HG03135 (cell line): ENCODE measurements at regions not wholly inside any gene's neighbourhood (a gene's known extent, or its start where the extent isn't known, plus 50 kb on each side); places are given as distances from the start of the nearest gene placed in this dataset.
"Not testable (repeated sequence)": the region's sequence is repeated elsewhere in the genome, so short reads cannot be mapped to it uniquely, and the experiment has no call there.

Experiments used
- ATAC-seq: cut with Tn5 transposase; IDR thresholded peaks from one replicate; pipeline ENCODE4 v1.9.1; 2021; ENCODE audit warnings: mild to moderate bottlenecking, moderate library complexity; ENCODE audit not compliant: unreplicated experiment

DNA sequence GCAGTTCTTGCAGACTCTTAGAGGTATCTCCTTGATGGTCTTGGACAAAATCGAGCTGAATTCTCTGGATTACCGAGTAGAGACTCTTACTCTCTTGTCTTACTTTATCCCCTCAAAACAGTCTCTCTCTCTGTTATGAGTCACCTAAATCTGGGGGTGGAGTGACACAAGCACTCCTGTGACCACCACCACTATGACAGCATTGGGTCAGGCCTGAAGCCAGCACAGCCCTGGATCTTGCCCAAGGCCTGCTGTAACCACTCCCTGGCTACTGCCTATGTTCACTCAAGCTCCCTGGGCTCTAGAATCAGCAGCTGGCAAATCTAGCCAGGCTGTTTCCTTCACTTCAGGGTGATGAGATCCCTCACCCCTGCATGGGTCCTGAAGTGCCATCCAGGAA is 662.5 kb downstream of the LUZP2 start:
- ATAC-seq = no peak

DNA sequence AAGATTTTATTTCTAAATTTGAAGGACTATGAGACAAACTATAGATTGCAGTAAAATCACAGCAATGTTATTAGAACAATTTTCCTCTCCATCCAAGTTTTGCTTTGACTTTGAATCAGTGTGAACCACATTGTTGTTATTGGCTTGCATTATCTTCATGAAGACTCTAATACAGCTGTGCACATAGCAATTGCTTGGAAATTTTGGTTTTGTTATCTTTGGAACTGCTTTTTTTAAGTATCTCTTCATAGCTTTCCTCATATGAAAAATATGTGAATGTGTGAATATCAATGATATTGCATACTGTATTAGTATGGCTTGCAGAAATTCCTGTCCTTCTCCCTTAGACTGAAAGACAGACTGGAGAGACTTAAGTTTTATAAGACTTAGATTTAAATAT is 666.6 kb downstream of the LUZP2 start:
- ATAC-seq = no peak

DNA sequence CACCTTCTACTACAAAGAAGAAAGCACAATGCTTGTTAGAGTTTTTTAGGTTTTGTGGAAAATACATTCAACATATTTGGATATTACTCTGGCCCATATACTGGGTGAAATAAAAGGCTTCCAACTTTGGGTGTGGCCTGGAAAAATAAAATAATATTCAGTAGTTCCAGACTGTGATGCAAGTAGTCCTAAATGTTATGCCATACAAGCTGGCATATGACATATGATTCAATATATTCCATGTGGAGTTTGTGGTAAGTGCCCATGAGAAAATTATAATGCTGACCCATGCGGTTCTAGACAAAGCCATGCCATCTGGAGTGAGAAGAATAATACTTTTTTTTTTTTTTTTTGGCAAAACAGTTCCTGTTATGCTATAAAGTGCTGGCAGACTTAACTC is 683.3 kb downstream of the LUZP2 start:
- no peak for ATAC-seq

DNA sequence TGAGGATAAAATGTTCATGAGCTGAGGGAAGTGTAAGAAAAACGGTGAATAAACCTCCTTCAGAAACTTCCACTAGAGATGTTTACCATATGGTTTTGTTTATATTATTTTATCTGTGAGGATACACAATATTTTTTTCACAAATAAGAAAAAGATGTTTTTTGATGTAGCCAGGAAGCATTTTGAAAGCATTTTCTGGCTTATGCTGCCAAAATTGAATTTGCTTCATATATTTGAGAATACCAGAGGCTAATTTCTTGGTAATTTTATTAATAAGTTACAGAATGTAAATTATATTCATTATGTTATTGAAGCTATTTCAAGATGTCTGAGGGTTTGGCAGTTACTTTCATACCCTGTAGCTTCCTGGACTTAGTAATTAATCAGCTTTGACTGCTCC is 686.6 kb downstream of the LUZP2 start:
- ATAC-seq = no peak

DNA sequence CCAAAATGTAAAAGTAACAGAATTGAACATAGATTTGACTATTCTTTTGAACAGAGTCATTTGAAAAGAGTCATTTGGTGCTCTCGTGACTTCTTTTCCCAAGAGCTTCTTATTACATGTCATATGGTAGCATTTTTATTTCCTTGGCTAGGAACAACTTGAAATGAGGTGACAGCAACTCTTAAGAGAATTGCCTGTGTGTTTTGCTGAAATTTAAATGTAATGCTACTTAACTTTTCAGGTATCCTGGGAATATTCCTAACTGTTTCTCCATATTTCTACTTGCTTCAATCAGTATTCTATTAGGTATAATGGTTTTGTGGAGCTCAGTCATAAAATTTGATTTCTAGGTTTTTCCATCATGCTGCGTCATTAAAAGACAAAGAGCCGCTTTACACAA is 700.7 kb downstream of the LUZP2 start:
- ATAC-seq = no peak

DNA sequence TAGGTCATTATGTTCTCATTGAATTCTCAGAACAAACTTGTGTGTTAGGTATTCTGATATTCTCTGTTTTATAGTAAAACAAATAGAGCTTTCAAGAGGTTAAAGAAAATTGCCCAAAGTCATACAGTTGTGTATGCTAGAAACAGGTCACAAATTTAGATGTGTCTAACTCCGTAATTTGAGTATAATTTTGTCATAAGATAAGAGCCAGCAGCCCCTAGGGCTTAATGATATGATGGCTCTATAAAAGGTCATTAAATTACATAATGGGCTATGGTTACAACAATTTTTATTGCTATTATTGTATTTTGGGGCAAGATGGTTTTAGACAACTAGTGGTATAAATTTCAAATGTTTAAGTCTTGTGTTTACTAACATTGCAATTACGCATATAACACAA is 701.9 kb downstream of the LUZP2 start:
- no peak for ATAC-seq

DNA sequence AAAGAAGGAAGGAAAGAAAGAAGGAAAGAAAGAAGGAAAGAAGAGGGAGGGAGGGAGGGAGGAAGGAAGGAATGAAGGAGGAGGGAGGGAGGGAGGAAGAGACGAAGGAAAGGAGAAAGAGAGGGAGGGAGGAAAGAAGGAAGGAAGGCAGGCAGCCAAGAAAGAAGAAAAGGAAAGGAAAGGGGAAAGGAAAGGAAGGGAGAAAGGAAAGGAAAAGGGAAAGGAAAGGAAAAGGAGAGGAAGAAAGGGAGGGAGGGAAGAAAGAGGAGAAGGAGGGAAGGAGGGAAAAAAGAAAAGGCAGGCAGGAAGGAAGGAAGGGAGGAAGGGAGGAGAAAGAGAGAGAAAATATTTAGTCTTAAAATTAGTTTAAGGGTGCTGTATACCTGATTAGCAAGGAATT is 704.1 kb downstream of the LUZP2 start:
- no peak for ATAC-seq

DNA sequence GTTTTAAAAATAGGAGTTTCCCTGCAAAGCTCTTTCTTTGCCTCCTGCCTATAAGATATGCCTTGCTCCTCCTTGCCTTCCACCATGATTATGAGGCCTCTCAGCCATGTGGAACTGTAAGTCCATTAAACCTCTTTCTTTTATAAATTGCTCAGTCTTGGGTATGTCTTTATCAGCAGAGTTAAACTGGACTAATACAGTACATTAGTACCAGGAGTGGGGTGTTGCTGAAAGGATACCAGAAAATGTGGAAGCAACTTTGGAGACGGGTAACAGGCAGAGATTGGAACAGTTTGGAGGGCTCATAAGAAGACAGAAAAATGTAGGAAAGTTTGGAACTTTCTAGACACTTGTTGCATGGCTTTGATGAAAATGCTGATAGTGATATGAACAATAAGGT is 709.9 kb downstream of the LUZP2 start:
- no peak for ATAC-seq

DNA sequence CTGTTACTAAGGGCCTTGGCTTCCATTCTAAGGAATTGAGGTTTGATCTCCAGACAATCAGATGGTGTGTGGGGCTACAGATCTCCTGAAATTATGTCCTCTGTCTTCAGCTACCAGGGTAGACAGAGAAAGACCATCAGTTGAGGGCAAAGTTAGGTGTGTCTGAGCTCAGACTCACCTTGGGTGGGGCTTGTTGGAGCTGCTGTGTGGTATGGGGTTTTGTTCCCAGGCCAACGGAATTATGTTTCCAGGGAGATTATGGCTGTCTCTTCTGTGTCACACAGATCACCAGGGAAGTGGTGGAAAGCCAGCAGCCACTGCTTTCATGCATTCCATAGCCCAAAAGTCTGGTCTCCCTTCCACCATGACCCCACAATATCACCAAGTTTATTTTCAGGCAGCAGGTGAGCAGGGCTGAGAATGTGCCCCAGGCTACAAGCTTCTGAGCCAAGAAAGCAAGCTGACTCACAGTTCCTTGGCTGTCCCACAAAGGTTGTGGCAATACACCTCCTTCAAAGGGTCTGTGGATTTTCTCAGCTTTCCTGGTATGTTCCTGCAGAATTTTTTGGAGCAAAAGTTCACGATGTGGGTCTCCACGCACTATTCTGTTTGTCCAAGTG is 714.9 kb downstream of the LUZP2 start:
- ATAC-seq = no peak

DNA sequence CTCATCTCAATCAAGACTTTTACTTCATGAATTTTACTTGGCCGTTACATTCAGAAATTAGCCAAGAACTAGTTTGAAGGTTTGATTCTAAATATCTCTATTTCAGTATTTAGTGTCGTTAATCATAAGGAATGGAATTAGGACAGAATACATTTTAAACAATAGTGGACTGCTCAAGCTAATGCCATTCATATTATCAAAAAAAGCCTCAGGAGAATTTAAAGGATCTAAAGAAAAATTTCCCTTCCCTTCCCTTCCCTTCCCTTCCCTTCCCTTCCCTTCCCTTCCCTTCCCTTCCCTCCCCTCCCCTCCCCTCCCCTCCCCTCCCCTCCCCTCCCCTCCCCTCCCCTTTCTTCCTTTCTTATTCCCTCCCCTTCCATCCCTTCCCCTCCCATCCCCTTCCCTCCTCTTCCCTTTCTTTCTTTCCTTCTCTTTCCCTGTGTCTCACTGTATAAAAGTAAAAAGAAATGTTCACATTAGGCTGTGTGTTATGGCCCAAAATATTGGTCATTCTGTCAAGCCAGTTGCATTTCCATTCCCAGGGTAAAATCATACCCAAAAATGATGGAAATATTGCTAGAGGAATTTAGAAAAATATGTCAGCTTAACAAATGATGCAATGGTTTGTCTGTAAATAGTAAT is 717.8 kb downstream of the LUZP2 start:
- no peak for ATAC-seq

DNA sequence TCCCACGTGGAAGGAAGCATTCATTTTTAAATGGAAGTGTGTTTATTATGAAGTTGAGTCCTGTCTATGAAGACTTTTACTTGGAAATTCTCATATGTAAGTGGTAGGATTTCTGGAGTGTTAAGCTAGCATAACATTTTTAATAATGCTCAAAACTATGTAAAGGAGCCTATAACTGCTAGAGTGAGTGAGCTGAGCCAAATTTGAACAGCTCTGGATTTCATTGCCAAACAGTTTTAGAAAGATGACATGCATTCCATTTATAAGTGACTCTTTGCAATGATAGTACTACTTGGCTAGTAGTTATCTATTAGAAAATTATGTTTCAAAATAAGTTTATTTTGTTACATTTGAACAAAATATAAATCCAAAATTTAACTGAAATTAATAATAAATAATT is 721.2 kb downstream of the LUZP2 start:
- ATAC-seq = no peak

DNA sequence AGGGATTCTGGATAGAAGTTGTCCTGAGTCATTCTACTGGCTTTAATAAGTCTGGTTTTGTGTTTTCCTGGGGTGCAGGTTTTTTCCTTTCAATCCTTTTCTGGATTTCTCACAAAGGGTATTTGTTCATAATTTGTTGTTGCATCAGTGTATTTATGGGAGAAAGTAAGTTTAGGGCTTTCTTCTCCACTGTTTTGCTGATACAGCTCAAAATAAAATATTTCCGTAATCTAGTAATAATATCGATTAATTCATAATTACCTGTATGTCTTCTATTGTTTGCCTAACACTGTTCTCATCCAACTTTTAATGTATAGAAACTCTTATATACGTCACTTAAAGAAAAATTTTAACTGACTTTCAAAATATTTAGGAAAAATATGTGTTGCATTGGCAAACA is 728.2 kb downstream of the LUZP2 start:
- ATAC-seq = no peak

DNA sequence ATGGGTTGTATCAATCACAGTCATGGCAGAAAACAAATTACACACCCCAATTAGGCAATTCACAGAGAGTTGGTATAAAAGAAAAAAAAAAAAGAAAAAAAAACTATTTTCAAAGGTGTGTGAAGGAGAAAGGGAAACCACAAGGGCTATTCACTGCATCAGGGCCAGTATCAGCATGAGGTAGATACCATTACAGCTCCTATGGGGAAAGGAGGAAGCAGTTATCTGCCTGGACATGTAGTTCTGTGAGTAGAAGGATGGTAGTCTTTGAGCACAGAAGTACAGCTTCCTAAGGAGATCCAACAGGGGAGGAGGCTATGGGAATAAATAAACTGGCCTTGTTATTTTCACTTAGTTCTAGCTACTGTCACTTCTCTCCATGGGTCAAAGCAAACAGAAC is 746.1 kb downstream of the LUZP2 start:
- no peak for ATAC-seq

DNA sequence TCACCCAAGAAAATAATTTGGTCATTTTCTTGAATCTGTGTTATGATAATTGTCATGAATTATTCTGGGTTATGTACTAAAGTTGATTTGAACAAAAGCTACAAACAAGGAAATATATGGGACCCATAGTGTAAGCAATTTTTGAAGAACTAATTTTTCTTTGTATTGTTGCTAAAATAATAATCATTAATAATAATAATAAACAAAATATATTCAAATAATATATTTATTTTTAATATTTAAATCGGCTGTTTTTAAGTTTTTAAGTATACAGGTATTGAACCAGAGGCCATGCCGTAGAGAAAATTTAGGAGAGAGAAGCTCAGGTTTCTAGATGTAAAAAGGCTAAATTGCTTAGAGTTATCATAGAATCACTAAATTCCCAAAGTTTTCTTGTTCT is 747.3 kb downstream of the LUZP2 start:
- ATAC-seq = no peak

DNA sequence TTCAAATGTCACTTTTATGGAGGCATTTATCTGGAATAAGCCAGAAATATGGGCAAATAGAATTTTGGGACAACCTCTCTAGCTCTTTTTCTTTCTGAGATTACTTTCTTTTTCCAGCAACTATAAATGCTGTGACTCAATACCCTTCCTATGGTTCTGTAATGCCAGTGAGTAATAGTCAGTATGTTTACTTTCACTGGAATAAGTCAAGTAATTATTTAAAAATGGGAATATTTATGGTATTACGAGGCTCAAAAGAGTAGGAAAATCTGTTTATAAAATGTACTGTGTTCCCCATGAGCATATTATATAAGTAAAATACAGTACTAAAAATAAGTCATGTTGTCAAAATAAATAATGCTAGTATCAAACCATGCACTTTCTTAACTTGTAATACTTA is 750.5 kb downstream of the LUZP2 start:
- ATAC-seq = no peak

DNA sequence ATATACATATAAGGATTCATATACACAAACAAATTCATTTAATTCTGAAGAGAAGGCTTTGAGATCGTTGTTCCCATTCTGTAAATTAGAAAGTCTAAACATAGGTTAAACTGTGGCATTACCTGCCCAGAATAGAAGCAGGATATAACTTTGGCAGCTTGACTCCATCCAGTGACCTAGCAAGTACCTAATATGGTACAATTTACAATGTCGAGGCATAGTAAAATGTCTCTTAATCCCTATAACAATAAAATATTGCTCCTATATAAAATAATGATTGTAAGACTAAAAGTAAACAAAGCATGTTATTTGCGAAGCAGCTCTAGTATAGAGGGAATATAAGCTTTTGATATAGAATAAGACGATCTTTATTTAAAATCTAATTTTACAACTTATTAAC is 756.0 kb downstream of the LUZP2 start:
- ATAC-seq = no peak

DNA sequence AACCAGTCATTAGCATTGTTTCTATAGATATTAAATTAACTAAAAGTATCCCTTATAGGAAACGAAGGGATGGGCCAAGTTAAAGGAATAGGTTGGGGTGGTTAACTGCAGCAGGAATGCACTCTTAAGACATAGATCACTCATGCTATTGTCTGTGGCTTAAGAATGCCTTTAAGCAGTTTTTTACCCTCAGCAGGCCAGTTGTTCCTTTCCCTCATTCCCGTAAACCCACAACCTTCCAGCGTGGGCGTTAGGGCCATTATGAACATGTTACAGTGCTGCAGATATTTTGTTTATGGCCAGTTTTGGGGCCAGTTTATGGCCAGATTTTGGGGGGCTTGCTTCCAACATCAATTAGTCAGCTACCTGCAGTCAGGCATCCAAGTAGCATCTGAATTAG is 767.0 kb downstream of the LUZP2 start:
- not testable (repeated sequence) for ATAC-seq

DNA sequence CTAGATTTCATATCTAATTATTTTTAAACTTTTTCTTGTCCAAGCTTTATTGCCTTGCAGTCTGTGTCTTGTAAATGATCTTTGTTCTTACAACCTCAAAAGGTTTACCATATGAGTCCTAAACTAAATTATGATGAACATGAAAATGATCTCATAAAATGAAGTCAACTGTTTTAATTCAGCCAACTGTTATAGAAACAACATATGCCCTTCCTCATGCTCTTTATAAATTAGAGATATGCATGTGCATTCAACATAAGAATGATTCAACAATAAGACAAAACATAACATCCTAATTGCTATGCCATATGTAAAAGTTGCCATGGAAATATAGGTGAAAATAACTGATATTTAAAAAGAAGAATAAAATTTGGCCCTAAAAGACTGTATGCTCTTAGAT is 774.4 kb downstream of the LUZP2 start:
- ATAC-seq = no peak

DNA sequence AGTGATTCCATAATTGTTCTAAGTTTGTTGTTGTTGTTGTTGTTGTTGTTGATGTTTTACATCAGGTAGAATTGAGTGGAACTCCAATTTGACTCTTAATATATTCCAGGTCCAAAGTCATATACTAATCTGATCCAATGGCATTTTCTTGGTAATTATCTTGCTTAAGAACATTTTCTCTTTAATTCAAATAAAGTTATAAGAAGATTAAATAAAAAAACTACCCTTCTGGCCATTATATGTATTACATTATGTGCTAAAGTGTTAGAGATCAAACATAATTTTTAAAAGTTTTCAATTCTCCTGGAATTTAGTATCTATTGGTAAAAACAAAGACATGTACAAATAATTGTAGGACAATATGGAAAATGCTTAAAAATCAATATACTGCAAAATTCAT is 775.4 kb downstream of the LUZP2 start:
- no peak for ATAC-seq

DNA sequence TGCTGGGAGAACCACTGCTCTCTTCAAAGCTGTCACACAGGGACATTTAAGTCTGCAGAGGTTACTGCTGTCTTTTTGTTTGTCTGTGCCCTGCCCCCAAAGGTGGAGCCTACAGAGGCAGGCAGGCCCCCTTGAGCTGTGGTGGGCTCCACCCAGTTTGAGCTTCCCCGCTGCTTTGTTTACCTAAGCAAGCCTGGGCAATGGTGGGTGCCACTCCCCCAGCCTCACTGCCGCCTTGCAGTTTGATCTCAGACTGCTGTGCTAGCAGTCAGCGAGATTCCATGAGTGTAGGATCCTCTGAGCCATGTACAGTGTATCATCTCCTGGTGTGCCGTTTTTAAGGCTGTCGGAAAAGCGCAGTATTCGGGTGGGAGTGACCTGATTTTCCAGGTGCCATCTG is 784.0 kb downstream of the LUZP2 start:
- ATAC-seq = not testable (repeated sequence)

DNA sequence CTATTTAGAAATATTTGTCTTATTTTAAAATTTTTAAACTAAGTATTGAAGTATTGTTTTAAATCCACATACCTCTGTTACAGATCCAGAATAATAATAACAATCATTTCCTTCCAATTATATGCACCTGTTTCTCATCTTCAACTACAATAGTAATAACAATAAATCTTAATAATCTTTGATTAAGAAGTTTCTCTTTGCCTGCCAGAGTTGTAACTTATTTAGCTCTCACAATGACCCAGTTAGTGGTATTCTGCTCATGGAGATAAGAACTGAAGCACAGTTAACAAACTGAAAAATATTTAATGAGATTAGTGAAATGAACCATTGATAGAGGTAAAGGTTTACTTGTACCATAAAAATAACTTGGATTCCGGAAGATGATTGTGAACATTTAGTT is 796.3 kb downstream of the LUZP2 start:
- ATAC-seq = no peak

DNA sequence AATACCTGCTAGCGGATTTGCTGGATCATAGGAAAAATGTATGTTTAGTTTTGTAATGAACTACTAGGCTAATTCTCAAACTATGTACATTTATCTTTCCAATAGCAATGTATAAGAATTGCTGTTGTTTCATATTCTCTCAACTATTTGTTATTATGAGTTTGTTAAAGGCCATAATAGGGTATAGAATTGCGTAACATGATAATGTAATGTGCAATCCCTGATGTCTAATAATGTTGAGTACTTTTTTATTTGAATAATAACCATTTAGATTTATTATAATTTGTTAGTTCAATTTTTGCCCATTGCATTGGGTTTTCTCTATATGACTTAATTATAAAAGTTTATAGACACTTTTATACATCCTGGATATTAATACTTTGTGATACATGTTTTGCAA is 801.6 kb downstream of the LUZP2 start:
- no peak for ATAC-seq

DNA sequence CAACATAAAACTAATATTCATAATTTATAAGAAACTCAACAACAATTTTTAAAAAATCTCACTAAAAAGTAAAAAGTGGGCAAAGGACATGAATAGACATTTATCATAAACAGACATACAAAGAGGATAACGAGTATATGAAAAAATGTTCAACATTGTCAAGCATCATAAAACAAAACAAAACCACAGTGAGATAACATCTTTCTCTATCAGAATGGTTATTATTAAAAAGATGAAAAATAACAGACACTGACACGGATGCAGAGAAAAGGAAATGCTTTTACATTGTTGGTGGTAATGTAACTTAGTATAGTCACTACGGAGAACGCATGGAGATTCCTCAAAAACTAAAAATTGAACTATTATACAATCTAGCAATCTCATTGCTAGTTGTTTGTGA is 813.0 kb downstream of the LUZP2 start:
- no peak for ATAC-seq
